HCT116 (cell line): ENCODE measurements at regions not wholly inside any gene's neighbourhood (a gene's known extent, or its start where the extent isn't known, plus 50 kb on each side); places are given as distances from the start of the nearest gene placed in this dataset.

Source experiments
- ATF3 ChIP-seq: IDR thresholded peaks from 2 replicates; pipeline ENCODE4 v1.6.1; 2012
- CEBPB ChIP-seq: IDR thresholded peaks from 2 replicates; pipeline ENCODE4 v1.6.1; 2012; ENCODE audit warnings: low read depth
- CTCF ChIP-seq, 3 experiments: fragments of 200-600 bp in 1 of 3; sonication (generic) in 1 of 3; IDR thresholded peaks in 2 of 3; conservative IDR thresholded peaks in 1 of 3; 2 replicates each; pipeline ENCODE4 v1.5.1; 2012 to 2017; ENCODE audit warnings: low read depth in 2 of 3, low read length in 2 of 3, antibody characterized with exemption in 1 of 3, borderline replicate concordance in 1 of 3, control low read depth in 1 of 3, mild to moderate bottlenecking in 1 of 3, mixed read lengths in 1 of 3, mixed run types in 1 of 3, moderate library complexity in 1 of 3; ENCODE audit not compliant: insufficient read depth in 1 of 3
- EZH2 ChIP-seq: fragments of 200-600 bp; sonication (generic); IDR thresholded peaks from 2 replicates; pipeline ENCODE4 v1.6.1; 2017; ENCODE audit warnings: antibody characterized with exemption, mixed run types
- EZH2phosphoT487 ChIP-seq: fragments of 200-600 bp; IDR thresholded peaks from 2 replicates; pipeline ENCODE4 v1.6.1; 2018; ENCODE audit warnings: antibody characterized with exemption, borderline replicate concordance
- MAX ChIP-seq: IDR thresholded peaks from 2 replicates; pipeline ENCODE4 v1.6.1; 2012
- REST ChIP-seq: IDR thresholded peaks from 2 replicates; pipeline ENCODE4 v1.6.1; 2012; ENCODE audit warnings: low read depth
- SP1 ChIP-seq: IDR thresholded peaks from 2 replicates; pipeline ENCODE4 v1.6.1; 2012; ENCODE audit warnings: low read depth
- TCF7L2 ChIP-seq: IDR thresholded peaks from 2 replicates; pipeline ENCODE4 v1.7.0; 2011; ENCODE audit warnings: borderline replicate concordance, inconsistent platforms; ENCODE audit not compliant: insufficient read depth, insufficient read length; ENCODE audit errors: extremely low read depth
- ZNF274 ChIP-seq: fragments of 200-500 bp; sonication (Bioruptor generic); IDR thresholded peaks from 2 replicates; pipeline ENCODE4 v1.6.1; 2014; ENCODE audit warnings: mild to moderate bottlenecking, low read depth, low read length, inconsistent platforms

GRCh38 chr9:26684029-26684428 lies 208.6 kb downstream of the CAAP1 start:
- TF ChIP-seq SP1, result no peak
- no peak for TF ChIP-seq ATF3
- TF ChIP-seq CTCF (IDR thresholded peaks at IDR 0.05 in 2 of 3, conservative IDR thresholded peaks at IDR 0.05 in 1 of 3; ENCODE audit: borderline replicate concordance in 1 of 3, insufficient read depth in 1 of 3, low read depth in 2 of 3, low read length in 2 of 3), result no peak
- no peak for TF ChIP-seq REST
- TF ChIP-seq EZH2phosphoT487, result no peak
- no peak for TF ChIP-seq EZH2
- TF ChIP-seq ZNF274, result no peak
- TF ChIP-seq TCF7L2, result no peak
- TF ChIP-seq MAX, result no peak
- no peak for TF ChIP-seq CEBPB
